ENCODE measurements at regions not wholly inside any gene's neighbourhood (a gene's known extent, or its start where the extent isn't known, plus 50 kb on each side); places are given as distances from the start of the nearest gene placed in this dataset.

- TF ChIP-seq CTCF (IDR thresholded peaks at IDR 0.05) (no peak), PREB (CRISPR knock-in tag; IDR thresholded peaks at IDR 0.05; ENCODE audit: borderline replicate concordance) (no peak), ZNF281 (CRISPR knock-in tag; IDR thresholded peaks at IDR 0.05) (no peak), ZNF423 (CRISPR knock-in tag; IDR thresholded peaks at IDR 0.05) (no peak), USF2 (CRISPR knock-in tag; IDR thresholded peaks at IDR 0.05) (no peak), RELA (CRISPR knock-in tag; IDR thresholded peaks at IDR 0.05; ENCODE audit: borderline replicate concordance) (no peak)
- TF ChIP-seq, protein P1, sequence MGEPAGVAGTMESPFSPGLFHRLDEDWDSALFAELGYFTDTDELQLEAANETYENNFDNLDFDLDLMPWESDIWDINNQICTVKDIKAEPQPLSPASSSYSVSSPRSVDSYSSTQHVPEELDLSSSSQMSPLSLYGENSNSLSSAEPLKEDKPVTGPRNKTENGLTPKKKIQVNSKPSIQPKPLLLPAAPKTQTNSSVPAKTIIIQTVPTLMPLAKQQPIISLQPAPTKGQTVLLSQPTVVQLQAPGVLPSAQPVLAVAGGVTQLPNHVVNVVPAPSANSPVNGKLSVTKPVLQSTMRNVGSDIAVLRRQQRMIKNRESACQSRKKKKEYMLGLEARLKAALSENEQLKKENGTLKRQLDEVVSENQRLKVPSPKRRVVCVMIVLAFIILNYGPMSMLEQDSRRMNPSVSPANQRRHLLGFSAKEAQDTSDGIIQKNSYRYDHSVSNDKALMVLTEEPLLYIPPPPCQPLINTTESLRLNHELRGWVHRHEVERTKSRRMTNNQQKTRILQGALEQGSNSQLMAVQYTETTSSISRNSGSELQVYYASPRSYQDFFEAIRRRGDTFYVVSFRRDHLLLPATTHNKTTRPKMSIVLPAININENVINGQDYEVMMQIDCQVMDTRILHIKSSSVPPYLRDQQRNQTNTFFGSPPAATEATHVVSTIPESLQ (CRISPR knock-in tag; IDR thresholded peaks at IDR 0.05): no peak
- TF ChIP-seq, protein P2, sequence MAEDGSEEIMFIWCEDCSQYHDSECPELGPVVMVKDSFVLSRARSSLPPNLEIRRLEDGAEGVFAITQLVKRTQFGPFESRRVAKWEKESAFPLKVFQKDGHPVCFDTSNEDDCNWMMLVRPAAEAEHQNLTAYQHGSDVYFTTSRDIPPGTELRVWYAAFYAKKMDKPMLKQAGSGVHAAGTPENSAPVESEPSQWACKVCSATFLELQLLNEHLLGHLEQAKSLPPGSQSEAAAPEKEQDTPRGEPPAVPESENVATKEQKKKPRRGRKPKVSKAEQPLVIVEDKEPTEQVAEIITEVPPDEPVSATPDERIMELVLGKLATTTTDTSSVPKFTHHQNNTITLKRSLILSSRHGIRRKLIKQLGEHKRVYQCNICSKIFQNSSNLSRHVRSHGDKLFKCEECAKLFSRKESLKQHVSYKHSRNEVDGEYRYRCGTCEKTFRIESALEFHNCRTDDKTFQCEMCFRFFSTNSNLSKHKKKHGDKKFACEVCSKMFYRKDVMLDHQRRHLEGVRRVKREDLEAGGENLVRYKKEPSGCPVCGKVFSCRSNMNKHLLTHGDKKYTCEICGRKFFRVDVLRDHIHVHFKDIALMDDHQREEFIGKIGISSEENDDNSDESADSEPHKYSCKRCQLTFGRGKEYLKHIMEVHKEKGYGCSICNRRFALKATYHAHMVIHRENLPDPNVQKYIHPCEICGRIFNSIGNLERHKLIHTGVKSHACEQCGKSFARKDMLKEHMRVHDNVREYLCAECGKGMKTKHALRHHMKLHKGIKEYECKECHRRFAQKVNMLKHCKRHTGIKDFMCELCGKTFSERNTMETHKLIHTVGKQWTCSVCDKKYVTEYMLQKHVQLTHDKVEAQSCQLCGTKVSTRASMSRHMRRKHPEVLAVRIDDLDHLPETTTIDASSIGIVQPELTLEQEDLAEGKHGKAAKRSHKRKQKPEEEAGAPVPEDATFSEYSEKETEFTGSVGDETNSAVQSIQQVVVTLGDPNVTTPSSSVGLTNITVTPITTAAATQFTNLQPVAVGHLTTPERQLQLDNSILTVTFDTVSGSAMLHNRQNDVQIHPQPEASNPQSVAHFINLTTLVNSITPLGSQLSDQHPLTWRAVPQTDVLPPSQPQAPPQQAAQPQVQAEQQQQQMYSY (CRISPR knock-in tag; IDR thresholded peaks at IDR 0.05): no peak
Measured at GRCh38 chr2:13462464-13462863, 745.7 kb downstream of the TRIB2 start.

Data from WTC11 (cell line).